ENCODE measurements at regions not wholly inside any gene's neighbourhood (a gene's known extent, or its start where the extent isn't known, plus 50 kb on each side); places are given as distances from the start of the nearest gene placed in this dataset.
A peak's percentile ranks its signal among the peaks of the same experiment; 100 is the strongest.

- Histone ChIP-seq H3K27ac (ENCODE audit: low read depth in 2 of 2, low read length in 2 of 2) (no peak overlapping the region), H3K9ac (ENCODE audit: low read length in 3 of 3) (no peak overlapping the region), H3K9me3 (ENCODE audit: control insufficient read depth in 2 of 3, insufficient read depth in 1 of 3, low read length in 3 of 3) (no peaks in the 10 kb centered on the region), H3K4me3 (ENCODE audit: low read length in 3 of 3) (no peak overlapping the region), H3K36me3 (ENCODE audit: control insufficient read depth in 2 of 3, insufficient read depth in 3 of 3, low read length in 3 of 3) (no peaks in the 10 kb centered on the region), H3K4me1 (ENCODE audit: control insufficient read depth in 2 of 3, insufficient read depth in 2 of 3, low read depth in 1 of 3, low read length in 3 of 3) (peaks cover 0 to 2% (median 0%) of the 10 kb centered on the region in 3 donors), H3K27me3 (ENCODE audit: control insufficient read depth, insufficient read depth, low read length) (no peaks in the 10 kb centered on the region)
- FAIRE-seq (no peak), DNase-seq (peak in 1 of 5 donors; percentile 26)
- TF ChIP-seq, protein P1, sequence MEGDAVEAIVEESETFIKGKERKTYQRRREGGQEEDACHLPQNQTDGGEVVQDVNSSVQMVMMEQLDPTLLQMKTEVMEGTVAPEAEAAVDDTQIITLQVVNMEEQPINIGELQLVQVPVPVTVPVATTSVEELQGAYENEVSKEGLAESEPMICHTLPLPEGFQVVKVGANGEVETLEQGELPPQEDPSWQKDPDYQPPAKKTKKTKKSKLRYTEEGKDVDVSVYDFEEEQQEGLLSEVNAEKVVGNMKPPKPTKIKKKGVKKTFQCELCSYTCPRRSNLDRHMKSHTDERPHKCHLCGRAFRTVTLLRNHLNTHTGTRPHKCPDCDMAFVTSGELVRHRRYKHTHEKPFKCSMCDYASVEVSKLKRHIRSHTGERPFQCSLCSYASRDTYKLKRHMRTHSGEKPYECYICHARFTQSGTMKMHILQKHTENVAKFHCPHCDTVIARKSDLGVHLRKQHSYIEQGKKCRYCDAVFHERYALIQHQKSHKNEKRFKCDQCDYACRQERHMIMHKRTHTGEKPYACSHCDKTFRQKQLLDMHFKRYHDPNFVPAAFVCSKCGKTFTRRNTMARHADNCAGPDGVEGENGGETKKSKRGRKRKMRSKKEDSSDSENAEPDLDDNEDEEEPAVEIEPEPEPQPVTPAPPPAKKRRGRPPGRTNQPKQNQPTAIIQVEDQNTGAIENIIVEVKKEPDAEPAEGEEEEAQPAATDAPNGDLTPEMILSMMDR (IDR thresholded peaks at IDR 0.05; ENCODE audit: borderline replicate concordance, extremely low read depth, insufficient read depth), result no peak
- intact Hi-C loops (cut with DNase I), result no loop called here
Measured at GRCh38 chr7:84633-85020, 107.7 kb upstream of the FAM20C start.

DNA sequence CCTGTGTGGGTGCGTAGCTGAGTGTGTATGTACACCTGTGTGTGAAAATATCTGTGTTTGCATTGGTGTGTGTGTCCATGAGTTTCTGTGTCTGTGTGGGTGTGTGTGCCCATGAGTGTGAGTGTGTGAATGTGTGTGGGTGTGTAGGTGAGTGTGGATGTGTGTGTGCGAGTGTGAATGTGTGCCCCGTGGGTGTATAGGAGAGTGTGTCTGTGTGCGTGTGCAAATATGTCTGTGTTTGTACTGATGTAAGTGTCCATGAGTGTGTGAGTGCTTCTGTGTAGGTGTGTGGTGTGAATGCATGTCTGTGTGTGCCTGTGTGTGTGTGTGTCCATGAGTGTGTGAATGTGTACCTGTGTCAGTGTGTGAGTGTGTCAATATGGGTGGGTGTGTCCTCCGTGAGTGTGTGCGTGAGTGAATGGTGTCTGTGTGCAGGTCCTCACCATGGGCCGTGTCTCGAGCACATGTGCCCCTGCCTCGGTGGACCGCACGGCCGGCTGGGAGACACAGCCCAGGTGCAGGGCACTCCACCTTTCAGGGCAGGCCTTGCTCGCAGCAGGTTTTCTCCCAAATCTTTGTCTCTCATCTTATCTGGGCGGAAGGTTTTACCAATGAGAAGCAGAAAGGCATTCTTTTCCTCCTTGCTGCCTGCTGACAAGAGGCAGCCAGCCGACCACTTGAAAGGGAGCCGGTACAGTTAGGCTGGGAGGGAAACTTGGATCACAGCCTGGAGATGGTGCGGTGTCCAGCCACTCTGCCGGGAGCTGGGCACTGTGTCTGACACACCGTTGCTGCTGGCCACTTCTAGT, 107.1 kb upstream of the FAM20C start:
- DNase-seq, result no peak
- TF ChIP-seq, protein P1 (IDR thresholded peaks at IDR 0.05; ENCODE audit: borderline replicate concordance, extremely low read depth, insufficient read depth), result no peak
- Histone ChIP-seq H3K27ac (ENCODE audit: low read depth in 2 of 2, low read length in 2 of 2) (no peak overlapping the region), H3K9ac (ENCODE audit: low read length in 3 of 3) (no peak overlapping the region), H3K4me3 (ENCODE audit: low read length in 3 of 3) (no peak overlapping the region), H3K4me1 (ENCODE audit: control insufficient read depth in 2 of 3, insufficient read depth in 2 of 3, low read depth in 1 of 3, low read length in 3 of 3) (peaks cover 0 to 2% (median 0%) of the 10 kb centered on the region in 3 donors), H3K9me3 (ENCODE audit: control insufficient read depth in 2 of 3, insufficient read depth in 1 of 3, low read length in 3 of 3) (no peaks in the 10 kb centered on the region), H3K27me3 (ENCODE audit: control insufficient read depth, insufficient read depth, low read length) (no peaks in the 10 kb centered on the region), H3K36me3 (ENCODE audit: control insufficient read depth in 2 of 3, insufficient read depth in 3 of 3, low read length in 3 of 3) (no peaks in the 10 kb centered on the region)
- intact Hi-C loops (cut with DNase I), result no loop called here
- FAIRE-seq, result no peak

- TF ChIP-seq, protein P1 (IDR thresholded peaks at IDR 0.05; ENCODE audit: borderline replicate concordance, extremely low read depth, insufficient read depth), result no peak
- FAIRE-seq (no peak), DNase-seq (no peak)
- Histone ChIP-seq H3K4me3 (ENCODE audit: low read length in 3 of 3) (no peak overlapping the region), H3K36me3 (ENCODE audit: control insufficient read depth in 2 of 3, insufficient read depth in 3 of 3, low read length in 3 of 3) (no peaks in the 10 kb centered on the region), H3K27me3 (ENCODE audit: control insufficient read depth, insufficient read depth, low read length) (no peaks in the 10 kb centered on the region), H3K27ac (ENCODE audit: low read depth in 2 of 2, low read length in 2 of 2) (no peak overlapping the region), H3K9me3 (ENCODE audit: control insufficient read depth in 2 of 3, insufficient read depth in 1 of 3, low read length in 3 of 3) (peaks cover 0 to 2% (median 0%) of the 10 kb centered on the region in 3 donors), H3K9ac (ENCODE audit: low read length in 3 of 3) (no peak overlapping the region), H3K4me1 (ENCODE audit: control insufficient read depth in 2 of 3, insufficient read depth in 2 of 3, low read depth in 1 of 3, low read length in 3 of 3) (peaks cover 0 to 5% (median 0%) of the 10 kb centered on the region in 3 donors)
- intact Hi-C loops (cut with DNase I), result no loop called here
Measured at GRCh38 chr7:85883-86515, 106.4 kb upstream of the FAM20C start.
